ENCODE measurements at regions not wholly inside any gene's neighbourhood (a gene's known extent, or its start where the extent isn't known, plus 50 kb on each side); places are given as distances from the start of the nearest gene placed in this dataset.
"Not testable (repeated sequence)": the region's sequence is repeated elsewhere in the genome, so short reads cannot be mapped to it uniquely, and the experiment has no call there.

GRCh38 chr14:105644457-105644856 is 118.1 kb downstream of the TMEM121 start:
- in situ Hi-C loops (cut with HindIII; ENCODE audit: low pct_ligation_motif_present, low sequenced_read_pairs); H3K4me3 ChIP-seq (ENCODE audit: low read depth, low read length); H3K36me3 ChIP-seq (replicated peaks); H3K27me3 ChIP-seq (replicated peaks); H3K27ac ChIP-seq; DNase-seq: not testable (repeated sequence)

- in situ Hi-C loops (cut with HindIII; ENCODE audit: low pct_ligation_motif_present, low sequenced_read_pairs); H3K27ac ChIP-seq; H3K36me3 ChIP-seq (replicated peaks); H3K27me3 ChIP-seq (replicated peaks); H3K4me3 ChIP-seq (ENCODE audit: low read depth, low read length); DNase-seq: not testable (repeated sequence)
These were observed 118.5 kb downstream of the TMEM121 start for GRCh38 chr14:105644891-105645290.

GRCh38 chr14:105645389-105645788 is 119.0 kb downstream of the TMEM121 start:
- in situ Hi-C loops (cut with HindIII; ENCODE audit: low pct_ligation_motif_present, low sequenced_read_pairs); DNase-seq; H3K27ac ChIP-seq; H3K4me3 ChIP-seq (ENCODE audit: low read depth, low read length); H3K36me3 ChIP-seq (replicated peaks); H3K27me3 ChIP-seq (replicated peaks): not testable (repeated sequence)

- DNase-seq, result no peak
- H3K4me3 ChIP-seq (ENCODE audit: low read depth, low read length), result no peak overlapping the region
- no peaks in the 10 kb centered on the region for H3K36me3 ChIP-seq (replicated peaks)
- in situ Hi-C loops (cut with HindIII; ENCODE audit: low pct_ligation_motif_present, low sequenced_read_pairs), result no loop called here
- no peak overlapping the region for H3K27ac ChIP-seq
- no peak for TF ChIP-seq CTCF (IDR thresholded peaks at IDR 0.05; ENCODE audit: low read depth, low read length, missing control alignments)
- H3K27me3 ChIP-seq (replicated peaks), result no peaks in the 10 kb centered on the region
These were observed 119.8 kb downstream of the TMEM121 start for GRCh38 chr14:105646175-105646574.

GRCh38 chr14:105646711-105647281 is 120.4 kb downstream of the TMEM121 start:
- H3K27me3 ChIP-seq (replicated peaks); in situ Hi-C loops (cut with HindIII; ENCODE audit: low pct_ligation_motif_present, low sequenced_read_pairs); H3K27ac ChIP-seq; H3K36me3 ChIP-seq (replicated peaks); H3K4me3 ChIP-seq (ENCODE audit: low read depth, low read length); DNase-seq: not testable (repeated sequence)

- in situ Hi-C loops (cut with HindIII; ENCODE audit: low pct_ligation_motif_present, low sequenced_read_pairs); H3K36me3 ChIP-seq (replicated peaks); H3K27me3 ChIP-seq (replicated peaks); H3K27ac ChIP-seq; H3K4me3 ChIP-seq (ENCODE audit: low read depth, low read length); DNase-seq: not testable (repeated sequence)
These were observed 121.0 kb downstream of the TMEM121 start for GRCh38 chr14:105647426-105647783.

GRCh38 chr14:105647784-105648608 is 121.6 kb downstream of the TMEM121 start:
- in situ Hi-C loops (cut with HindIII; ENCODE audit: low pct_ligation_motif_present, low sequenced_read_pairs), result no loop called here
- no peak overlapping the region for H3K4me3 ChIP-seq (ENCODE audit: low read depth, low read length)
- no peaks in the 10 kb centered on the region for H3K36me3 ChIP-seq (replicated peaks)
- H3K27ac ChIP-seq, result no peak overlapping the region
- DNase-seq, result no peak
- no peak for TF ChIP-seq CTCF (IDR thresholded peaks at IDR 0.05; ENCODE audit: low read depth, low read length, missing control alignments)
- no peaks in the 10 kb centered on the region for H3K27me3 ChIP-seq (replicated peaks)

- in situ Hi-C loops (cut with HindIII; ENCODE audit: low pct_ligation_motif_present, low sequenced_read_pairs); H3K27ac ChIP-seq; H3K4me3 ChIP-seq (ENCODE audit: low read depth, low read length); H3K27me3 ChIP-seq (replicated peaks); DNase-seq; H3K36me3 ChIP-seq (replicated peaks): not testable (repeated sequence)
These were observed 122.5 kb downstream of the TMEM121 start for GRCh38 chr14:105648609-105649535.

GRCh38 chr14:105652317-105652716 is 125.9 kb downstream of the TMEM121 start:
- H3K27me3 ChIP-seq (replicated peaks); DNase-seq; H3K4me3 ChIP-seq (ENCODE audit: low read depth, low read length); H3K36me3 ChIP-seq (replicated peaks); H3K27ac ChIP-seq; in situ Hi-C loops (cut with HindIII; ENCODE audit: low pct_ligation_motif_present, low sequenced_read_pairs): not testable (repeated sequence)

- H3K4me3 ChIP-seq (ENCODE audit: low read depth, low read length); H3K36me3 ChIP-seq (replicated peaks); H3K27ac ChIP-seq; in situ Hi-C loops (cut with HindIII; ENCODE audit: low pct_ligation_motif_present, low sequenced_read_pairs); H3K27me3 ChIP-seq (replicated peaks); DNase-seq: not testable (repeated sequence)
These were observed 127.5 kb downstream of the TMEM121 start for GRCh38 chr14:105653921-105654320.

- in situ Hi-C loops (cut with HindIII; ENCODE audit: low pct_ligation_motif_present, low sequenced_read_pairs); DNase-seq; H3K36me3 ChIP-seq (replicated peaks); H3K27ac ChIP-seq; H3K27me3 ChIP-seq (replicated peaks); H3K4me3 ChIP-seq (ENCODE audit: low read depth, low read length): not testable (repeated sequence)
These were observed 132.9 kb downstream of the TMEM121 start for GRCh38 chr14:105659255-105659654.

Measured in brain microvascular endothelial cell (primary cell).